Vagina (tissue), 2 donors: ENCODE measurements at regions not wholly inside any gene's neighbourhood (a gene's known extent, or its start where the extent isn't known, plus 50 kb on each side); places are given as distances from the start of the nearest gene placed in this dataset.
"Not testable (repeated sequence)": the region's sequence is repeated elsewhere in the genome, so short reads cannot be mapped to it uniquely, and the experiment has no call there.

Experiments used
- DNase-seq, 2 donors: peaks; one replicate each; pipeline ENCODE4 v3.0.0-alpha.2; 2017; ENCODE audit errors: extremely low spot score in 2 of 2
- H3K27ac ChIP-seq: fragments of 200-600 bp; sonication (generic); one replicate; pipeline ENCODE4 v1.5.1; 2019
- H3K27me3 ChIP-seq: fragments of 200-600 bp; sonication (generic); one replicate; pipeline ENCODE4 v1.5.1; 2019
- H3K36me3 ChIP-seq, 2 donors: fragments of 200-600 bp; sonication (generic); one replicate each; pipeline ENCODE4 v1.5.1; 2017 to 2019
- H3K4me1 ChIP-seq: fragments of 200-600 bp; sonication (generic); one replicate; pipeline ENCODE4 v1.5.1; 2019
- H3K4me3 ChIP-seq, 2 donors: fragments of 200-600 bp; sonication (generic); 1 replicate in 1 of 2; 2 replicates in 1 of 2; pipeline ENCODE4 v1.5.1; 2016 to 2019
- H3K9me3 ChIP-seq: fragments of 200-600 bp; sonication (generic); one replicate; pipeline ENCODE4 v1.5.1; 2019
- POLR2A ChIP-seq, 2 donors: fragments of 450-650 bp; IDR thresholded peaks; one replicate each; pipeline ENCODE4 v1.6.1; 2017; ENCODE audit warnings: antibody characterized with exemption in 2 of 2, mild to moderate bottlenecking in 2 of 2, moderate library complexity in 2 of 2
- POLR2AphosphoS5 ChIP-seq, 2 donors: sonication (generic); formaldehyde crosslinking; IDR thresholded peaks; one replicate each; pipeline ENCODE4 v1.9.0; 2017; ENCODE audit warnings: antibody characterized with exemption in 2 of 2, mild to moderate bottlenecking in 2 of 2, low read depth in 1 of 2; ENCODE audit not compliant: insufficient read depth in 1 of 2
- intact Hi-C: fragments of 100-400 bp; cut with DNase I; formaldehyde crosslinking; loops from one replicate; pipeline ENCODE4 v1.15.1; 2023
- TF ChIP-seq, protein P1 (sequence below), 3 experiments: fragments of 450-650 bp in 2 of 3; fragments of 200-600 bp in 1 of 3; sonication (generic) in 1 of 3; IDR thresholded peaks; one replicate each; pipeline ENCODE4 v1.5.1; 2017 to 2019; ENCODE audit warnings: antibody characterized with exemption in 3 of 3, mild to moderate bottlenecking in 2 of 3, moderate library complexity in 2 of 3

DNA sequence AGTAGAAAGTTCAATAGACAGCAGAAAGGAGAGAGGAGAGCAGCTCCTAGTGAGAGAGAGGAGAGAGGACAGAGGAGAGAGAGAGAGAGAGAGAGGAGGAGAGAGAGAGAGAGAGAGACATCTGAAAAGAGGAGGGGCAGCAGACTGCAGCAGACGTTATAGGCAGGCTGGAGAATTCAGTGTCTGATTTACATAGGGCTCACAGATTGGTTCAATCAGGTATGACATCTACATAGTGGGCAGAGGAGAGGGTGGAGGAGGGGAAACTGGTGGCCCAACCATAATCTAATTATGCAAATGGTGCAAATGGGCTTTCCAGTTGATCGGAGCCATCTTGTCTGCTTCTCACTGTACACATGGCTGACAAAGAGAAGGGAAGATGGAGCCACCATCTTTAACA, 221.3 kb upstream of the TRPC4 start:
- no peaks in the 10 kb centered on the region for H3K4me1 ChIP-seq
- no peak for DNase-seq
- no peaks in the 10 kb centered on the region for H3K36me3 ChIP-seq
- H3K9me3 ChIP-seq: no peaks in the 10 kb centered on the region
- no peak overlapping the region for H3K4me3 ChIP-seq
- TF ChIP-seq, protein P1, sequence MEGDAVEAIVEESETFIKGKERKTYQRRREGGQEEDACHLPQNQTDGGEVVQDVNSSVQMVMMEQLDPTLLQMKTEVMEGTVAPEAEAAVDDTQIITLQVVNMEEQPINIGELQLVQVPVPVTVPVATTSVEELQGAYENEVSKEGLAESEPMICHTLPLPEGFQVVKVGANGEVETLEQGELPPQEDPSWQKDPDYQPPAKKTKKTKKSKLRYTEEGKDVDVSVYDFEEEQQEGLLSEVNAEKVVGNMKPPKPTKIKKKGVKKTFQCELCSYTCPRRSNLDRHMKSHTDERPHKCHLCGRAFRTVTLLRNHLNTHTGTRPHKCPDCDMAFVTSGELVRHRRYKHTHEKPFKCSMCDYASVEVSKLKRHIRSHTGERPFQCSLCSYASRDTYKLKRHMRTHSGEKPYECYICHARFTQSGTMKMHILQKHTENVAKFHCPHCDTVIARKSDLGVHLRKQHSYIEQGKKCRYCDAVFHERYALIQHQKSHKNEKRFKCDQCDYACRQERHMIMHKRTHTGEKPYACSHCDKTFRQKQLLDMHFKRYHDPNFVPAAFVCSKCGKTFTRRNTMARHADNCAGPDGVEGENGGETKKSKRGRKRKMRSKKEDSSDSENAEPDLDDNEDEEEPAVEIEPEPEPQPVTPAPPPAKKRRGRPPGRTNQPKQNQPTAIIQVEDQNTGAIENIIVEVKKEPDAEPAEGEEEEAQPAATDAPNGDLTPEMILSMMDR (IDR thresholded peaks at IDR 0.05): no peak
- no peak for TF ChIP-seq POLR2A (IDR thresholded peaks at IDR 0.05)
- no peak for TF ChIP-seq POLR2AphosphoS5 (IDR thresholded peaks at IDR 0.05; ENCODE audit: insufficient read depth in 1 of 2, low read depth in 1 of 2)
- H3K27ac ChIP-seq: no peak overlapping the region
- intact Hi-C loops: no loop called here
- H3K27me3 ChIP-seq: no peaks in the 10 kb centered on the region

DNA sequence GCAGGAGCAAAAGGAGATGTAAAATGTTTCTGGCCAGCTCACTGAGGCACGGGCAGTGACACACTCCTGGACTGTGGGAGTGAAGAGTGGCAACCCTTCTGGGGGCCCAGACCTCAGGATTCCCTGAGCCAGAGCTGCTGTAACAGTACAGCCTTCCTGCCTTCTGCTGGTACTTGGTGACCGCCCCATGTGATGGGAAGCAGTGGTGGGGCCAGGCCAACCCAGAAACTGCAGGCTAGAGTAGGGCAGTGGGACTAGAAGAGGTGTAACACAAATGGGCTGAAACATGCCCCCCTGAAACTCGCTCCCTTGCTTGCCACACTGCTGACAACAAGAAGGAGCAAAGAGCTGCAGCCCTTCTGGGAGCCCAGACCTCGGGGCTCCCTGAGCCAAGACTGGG, 217.1 kb upstream of the TRPC4 start:
- no peaks in the 10 kb centered on the region for H3K36me3 ChIP-seq
- H3K27me3 ChIP-seq: no peaks in the 10 kb centered on the region
- TF ChIP-seq, protein P1 (IDR thresholded peaks at IDR 0.05): no peak
- TF ChIP-seq POLR2AphosphoS5 (IDR thresholded peaks at IDR 0.05; ENCODE audit: insufficient read depth in 1 of 2, low read depth in 1 of 2) (no peak), POLR2A (IDR thresholded peaks at IDR 0.05) (no peak)
- no peaks in the 10 kb centered on the region for H3K4me1 ChIP-seq
- no peaks in the 10 kb centered on the region for H3K9me3 ChIP-seq
- DNase-seq: no peak
- H3K27ac ChIP-seq: no peak overlapping the region
- no peak overlapping the region for H3K4me3 ChIP-seq
- intact Hi-C loops: no loop called here

DNA sequence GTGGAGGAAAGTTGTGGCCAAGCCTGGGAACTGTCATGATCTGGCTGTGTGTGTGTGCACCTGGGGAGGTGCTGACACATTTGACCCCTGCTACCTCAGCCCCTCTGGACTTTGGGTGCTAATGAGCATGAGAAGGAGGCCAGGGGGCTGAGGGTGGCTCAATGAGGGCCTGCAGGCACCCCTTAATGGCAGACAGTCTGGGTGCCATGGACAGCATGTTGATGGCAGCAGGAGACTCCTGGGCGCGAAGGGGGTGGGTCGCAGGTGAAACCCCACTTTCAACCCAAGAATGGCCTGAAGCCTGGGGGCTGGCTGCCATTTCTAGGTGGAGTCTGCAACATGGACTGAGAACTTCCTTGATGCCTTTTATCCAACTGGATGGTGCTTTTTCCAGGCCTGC, 216.4 kb upstream of the TRPC4 start:
- Histone ChIP-seq H3K4me1 (no peaks in the 10 kb centered on the region), H3K27ac (no peak overlapping the region), H3K4me3 (no peak overlapping the region), H3K9me3 (no peaks in the 10 kb centered on the region), H3K36me3 (no peaks in the 10 kb centered on the region), H3K27me3 (no peaks in the 10 kb centered on the region)
- intact Hi-C loops: no loop called here
- TF ChIP-seq POLR2AphosphoS5 (IDR thresholded peaks at IDR 0.05; ENCODE audit: insufficient read depth in 1 of 2, low read depth in 1 of 2): no peak
- TF ChIP-seq, protein P1 (IDR thresholded peaks at IDR 0.05): no peak
- no peak for DNase-seq

DNA sequence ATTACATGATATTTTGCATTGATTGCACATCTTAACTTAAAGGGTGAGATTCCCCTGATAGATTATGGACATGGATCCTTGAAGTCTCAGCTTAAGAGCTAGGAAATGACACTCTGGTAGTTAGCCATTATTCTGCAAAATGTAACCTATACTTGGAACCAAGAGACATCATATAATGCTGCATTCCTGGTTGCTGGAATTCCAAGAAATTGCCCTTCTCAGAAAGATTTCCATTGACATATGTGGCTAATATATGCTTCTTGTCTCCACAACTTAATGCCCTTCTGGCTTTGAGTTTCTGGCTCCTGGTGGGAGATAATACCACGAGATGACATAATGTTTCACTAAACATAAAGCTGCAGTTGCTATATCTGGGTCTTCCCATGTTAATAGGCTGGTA, 204.4 kb upstream of the TRPC4 start:
- intact Hi-C loops: no loop called here
- no peaks in the 10 kb centered on the region for H3K9me3 ChIP-seq
- H3K4me3 ChIP-seq: no peak overlapping the region
- H3K27me3 ChIP-seq: no peaks in the 10 kb centered on the region
- no peaks in the 10 kb centered on the region for H3K4me1 ChIP-seq
- no peak for DNase-seq
- H3K27ac ChIP-seq: no peak overlapping the region
- TF ChIP-seq, protein P1 (IDR thresholded peaks at IDR 0.05): no peak
- TF ChIP-seq POLR2AphosphoS5 (IDR thresholded peaks at IDR 0.05; ENCODE audit: insufficient read depth in 1 of 2, low read depth in 1 of 2) (no peak), POLR2A (IDR thresholded peaks at IDR 0.05) (no peak)
- no peaks in the 10 kb centered on the region for H3K36me3 ChIP-seq

DNA sequence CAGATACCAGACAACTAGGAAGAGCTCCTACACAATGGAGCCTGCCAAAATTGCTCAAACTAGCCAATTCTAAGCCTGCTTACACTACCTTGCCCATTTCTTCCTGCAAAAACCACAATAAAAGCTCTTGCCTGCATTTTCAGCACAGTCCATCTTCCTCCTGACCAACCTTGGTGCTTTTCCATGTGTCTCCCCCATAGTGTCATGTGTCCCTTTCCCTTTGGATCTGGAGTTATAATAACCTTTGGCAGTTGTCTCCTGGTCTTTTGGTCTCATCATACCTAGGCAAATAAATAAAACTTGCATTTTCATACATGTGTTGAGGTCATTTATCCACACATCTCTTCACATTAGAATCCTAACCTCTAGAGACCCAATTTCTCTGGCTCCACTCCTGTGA, 203.1 kb upstream of the TRPC4 start:
- Histone ChIP-seq H3K36me3 (no peaks in the 10 kb centered on the region), H3K4me1 (no peaks in the 10 kb centered on the region), H3K4me3 (no peak overlapping the region), H3K27me3 (no peaks in the 10 kb centered on the region), H3K9me3 (no peaks in the 10 kb centered on the region), H3K27ac (no peak overlapping the region)
- TF ChIP-seq, protein P1 (IDR thresholded peaks at IDR 0.05): no peak
- TF ChIP-seq POLR2AphosphoS5 (IDR thresholded peaks at IDR 0.05; ENCODE audit: insufficient read depth in 1 of 2, low read depth in 1 of 2) (no peak), POLR2A (IDR thresholded peaks at IDR 0.05) (no peak)
- DNase-seq: no peak
- intact Hi-C loops: no loop called here

DNA sequence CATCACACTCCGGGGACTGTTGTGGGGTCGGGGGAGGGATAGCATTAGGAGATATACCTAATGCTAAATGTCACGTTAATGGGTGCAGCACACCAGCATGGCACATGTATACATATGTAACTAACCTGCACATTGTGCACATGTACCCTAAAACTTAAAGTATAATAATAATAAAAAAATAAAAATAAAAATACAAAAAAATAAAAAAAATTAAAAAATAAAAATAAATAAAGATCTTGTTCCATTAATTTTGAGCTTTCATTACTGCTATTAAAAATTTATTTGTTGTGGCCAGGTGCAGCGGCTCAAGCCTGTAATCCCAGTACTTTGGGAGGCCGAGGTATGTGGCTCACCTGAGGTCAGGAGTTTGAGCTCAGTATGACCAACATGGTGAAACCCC, 201.8 kb upstream of the TRPC4 start:
- H3K9me3 ChIP-seq, H3K36me3 ChIP-seq, H3K27ac ChIP-seq, DNase-seq, H3K27me3 ChIP-seq, intact Hi-C loops, H3K4me1 ChIP-seq, H3K4me3 ChIP-seq: not testable (repeated sequence)
